Kidney epithelial cell (primary cell): ENCODE measurements at regions not wholly inside any gene's neighbourhood (a gene's known extent, or its start where the extent isn't known, plus 50 kb on each side); places are given as distances from the start of the nearest gene placed in this dataset.

Experiments
- DNase-seq: peaks from one replicate; pipeline ENCODE4 v3.0.0-alpha.2; 2010; ENCODE audit warnings: low read depth
- H3K27me3 ChIP-seq: 2 replicates; pipeline ENCODE4 v1.6.0; 2011; ENCODE audit warnings: low read length; ENCODE audit not compliant: control insufficient read depth, insufficient read depth
- H3K36me3 ChIP-seq: 2 replicates; pipeline ENCODE4 v1.5.1; 2011; ENCODE audit warnings: low read length; ENCODE audit not compliant: control insufficient read depth, insufficient read depth
- H3K4me3 ChIP-seq: 2 replicates; pipeline ENCODE4 v1.5.1; 2011; ENCODE audit warnings: low read depth, mild to moderate bottlenecking, control low read depth, low read length
- TF ChIP-seq, protein P1 (sequence below): IDR thresholded peaks from 2 replicates; pipeline ENCODE4 v1.5.1; 2011; ENCODE audit warnings: mild to moderate bottlenecking, moderate library complexity, low read length, control low read depth, inconsistent platforms; ENCODE audit not compliant: insufficient read depth, poor library complexity, severe bottlenecking

DNA sequence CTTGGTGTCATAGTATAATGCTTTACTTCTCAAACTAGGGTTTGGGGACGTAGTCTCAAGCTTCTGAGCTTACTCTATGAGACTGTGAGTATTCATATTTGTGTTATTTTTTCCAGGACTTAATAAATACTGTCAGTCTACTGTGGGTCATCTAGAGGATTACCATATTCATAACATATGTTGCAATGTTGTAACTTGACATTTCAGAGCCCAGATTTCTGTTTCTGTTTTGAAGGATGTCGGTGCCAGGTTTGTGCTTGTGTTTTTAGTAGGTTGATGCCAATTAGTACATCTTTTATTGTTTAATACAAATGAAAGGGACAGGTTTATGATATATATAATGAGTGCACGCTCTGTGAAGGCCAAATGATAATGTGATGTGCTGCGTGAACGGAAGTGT is 69.6 kb downstream of the SPANXN4 start:
- H3K27me3 ChIP-seq, result no peaks in the 10 kb centered on the region
- no peaks in the 10 kb centered on the region for H3K36me3 ChIP-seq
- TF ChIP-seq, protein P1, sequence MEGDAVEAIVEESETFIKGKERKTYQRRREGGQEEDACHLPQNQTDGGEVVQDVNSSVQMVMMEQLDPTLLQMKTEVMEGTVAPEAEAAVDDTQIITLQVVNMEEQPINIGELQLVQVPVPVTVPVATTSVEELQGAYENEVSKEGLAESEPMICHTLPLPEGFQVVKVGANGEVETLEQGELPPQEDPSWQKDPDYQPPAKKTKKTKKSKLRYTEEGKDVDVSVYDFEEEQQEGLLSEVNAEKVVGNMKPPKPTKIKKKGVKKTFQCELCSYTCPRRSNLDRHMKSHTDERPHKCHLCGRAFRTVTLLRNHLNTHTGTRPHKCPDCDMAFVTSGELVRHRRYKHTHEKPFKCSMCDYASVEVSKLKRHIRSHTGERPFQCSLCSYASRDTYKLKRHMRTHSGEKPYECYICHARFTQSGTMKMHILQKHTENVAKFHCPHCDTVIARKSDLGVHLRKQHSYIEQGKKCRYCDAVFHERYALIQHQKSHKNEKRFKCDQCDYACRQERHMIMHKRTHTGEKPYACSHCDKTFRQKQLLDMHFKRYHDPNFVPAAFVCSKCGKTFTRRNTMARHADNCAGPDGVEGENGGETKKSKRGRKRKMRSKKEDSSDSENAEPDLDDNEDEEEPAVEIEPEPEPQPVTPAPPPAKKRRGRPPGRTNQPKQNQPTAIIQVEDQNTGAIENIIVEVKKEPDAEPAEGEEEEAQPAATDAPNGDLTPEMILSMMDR, result no peak
- no peak for DNase-seq
- H3K4me3 ChIP-seq, result no peak overlapping the region

DNA sequence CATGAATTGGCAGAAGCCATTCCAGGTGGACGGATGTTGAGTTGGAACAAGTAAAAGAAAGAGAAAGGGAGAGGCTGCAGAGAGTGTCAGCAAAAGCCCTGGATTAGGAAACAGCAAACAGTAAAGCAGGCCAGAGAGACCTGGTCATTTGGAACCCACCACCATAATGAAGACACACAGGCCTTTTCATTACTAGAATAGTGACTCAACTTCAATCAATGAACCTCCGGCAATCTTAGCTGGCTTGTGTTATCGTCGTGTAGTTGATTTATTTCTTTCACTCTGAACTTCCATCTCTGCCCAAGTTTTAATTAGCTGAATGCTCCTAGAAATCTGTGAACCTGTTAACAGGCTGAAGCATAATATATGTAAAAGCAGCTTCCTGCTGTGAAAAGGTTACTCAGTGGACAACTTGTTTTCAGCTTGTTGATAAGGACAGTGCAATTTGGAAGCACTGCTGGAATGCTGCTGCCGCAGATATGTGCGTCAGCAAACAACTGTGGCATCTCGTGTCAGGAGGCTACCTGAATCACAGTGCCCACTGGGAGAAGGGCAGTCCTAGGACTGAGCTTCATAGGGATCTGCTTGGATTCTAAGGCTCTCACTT is 68.8 kb downstream of the SPANXN4 start:
- Histone ChIP-seq H3K27me3 (no peaks in the 10 kb centered on the region), H3K36me3 (no peaks in the 10 kb centered on the region), H3K4me3 (no peak overlapping the region)
- TF ChIP-seq, protein P1, result no peak
- DNase-seq, result no peak
